ENCODE measurements at regions not wholly inside any gene's neighbourhood (a gene's known extent, or its start where the extent isn't known, plus 50 kb on each side); places are given as distances from the start of the nearest gene placed in this dataset.

- TF ChIP-seq CTCF (IDR thresholded peaks at IDR 0.05) (no peak), POLR2A (IDR thresholded peaks at IDR 0.05) (no peak)
These were observed 68.2 kb upstream of the SLC24A4 start for GRCh38 chr14:92254786-92255185.

Measured in testis (tissue), 2 donors.